Fibroblast of skin of left quadriceps (primary cell): ENCODE measurements at regions not wholly inside any gene's neighbourhood (a gene's known extent, or its start where the extent isn't known, plus 50 kb on each side); places are given as distances from the start of the nearest gene placed in this dataset.
A peak's percentile ranks its signal among the peaks of the same experiment; 100 is the strongest.

ENCODE experiments used
- DNase-seq, 2 experiments: peaks; one replicate each; pipeline ENCODE4 v3.0.0-alpha.2; 2013; ENCODE audit warnings: low read depth in 2 of 2

DNA sequence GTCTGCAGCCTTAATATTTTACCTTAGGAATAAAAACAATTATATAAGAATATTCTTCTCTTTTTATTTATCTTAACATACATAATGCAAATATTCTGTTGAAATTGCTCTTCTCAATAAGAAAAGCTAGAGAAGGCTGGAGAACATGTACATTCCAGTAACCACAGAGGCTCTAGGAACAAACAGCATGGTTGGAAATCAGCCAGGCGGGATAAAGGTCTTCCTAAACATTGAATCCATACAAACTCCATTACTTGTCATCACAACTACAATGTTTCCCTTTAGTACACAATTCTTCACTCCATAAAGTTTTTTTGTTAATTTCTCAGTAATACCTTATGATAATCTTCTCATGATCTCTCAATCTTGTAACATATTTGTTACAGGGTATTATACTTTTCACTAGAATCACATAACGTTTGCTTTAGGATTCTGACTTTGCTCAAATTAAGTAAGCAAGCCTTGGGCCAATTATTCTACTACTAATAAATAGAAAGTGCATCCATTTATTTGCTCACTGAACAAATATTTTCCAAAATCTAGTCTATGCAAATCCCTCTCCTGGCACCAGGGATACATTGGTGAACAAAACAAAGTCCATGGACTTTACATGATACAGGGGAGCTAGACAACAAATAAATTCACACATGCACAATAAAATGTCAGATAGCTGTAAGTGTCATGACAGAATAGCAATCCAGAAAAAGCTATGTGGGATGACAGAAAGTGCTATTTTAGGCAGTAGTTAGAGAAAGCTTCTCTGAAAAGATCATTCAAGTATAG lies 237.5 kb upstream of the TMTC1 start:
- peak in 1 of 2 experiments; percentile 43 for DNase-seq

GRCh38 chr12:30019366-30020140 lies 235.8 kb upstream of the TMTC1 start:
- peak in 1 of 2 experiments; percentile 13 for DNase-seq

DNA sequence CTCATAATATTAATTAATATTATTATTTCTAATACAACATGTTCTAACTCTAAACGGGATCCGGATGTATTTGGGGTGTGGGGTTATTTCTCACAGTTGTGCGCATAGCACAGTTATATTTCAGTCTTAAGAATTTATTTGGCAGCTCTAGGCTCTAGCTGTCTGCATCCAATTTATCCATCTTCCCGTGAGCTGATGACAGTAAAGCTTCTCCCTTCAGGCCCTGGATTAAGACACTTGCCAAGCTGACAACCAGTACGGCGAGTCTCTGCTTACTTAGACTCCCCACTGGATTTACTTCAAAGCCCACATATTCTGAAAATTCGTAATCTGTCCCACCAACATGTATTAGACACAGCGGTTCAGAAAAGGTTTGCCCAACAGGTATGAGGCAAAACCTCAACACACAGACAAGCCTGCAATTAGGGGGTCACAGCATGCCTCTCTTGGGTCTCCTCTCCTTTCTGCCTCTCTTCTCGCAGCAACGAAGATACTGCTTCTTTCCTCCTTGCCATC lies 232.9 kb upstream of the TMTC1 start:
- DNase-seq = no peak

DNA sequence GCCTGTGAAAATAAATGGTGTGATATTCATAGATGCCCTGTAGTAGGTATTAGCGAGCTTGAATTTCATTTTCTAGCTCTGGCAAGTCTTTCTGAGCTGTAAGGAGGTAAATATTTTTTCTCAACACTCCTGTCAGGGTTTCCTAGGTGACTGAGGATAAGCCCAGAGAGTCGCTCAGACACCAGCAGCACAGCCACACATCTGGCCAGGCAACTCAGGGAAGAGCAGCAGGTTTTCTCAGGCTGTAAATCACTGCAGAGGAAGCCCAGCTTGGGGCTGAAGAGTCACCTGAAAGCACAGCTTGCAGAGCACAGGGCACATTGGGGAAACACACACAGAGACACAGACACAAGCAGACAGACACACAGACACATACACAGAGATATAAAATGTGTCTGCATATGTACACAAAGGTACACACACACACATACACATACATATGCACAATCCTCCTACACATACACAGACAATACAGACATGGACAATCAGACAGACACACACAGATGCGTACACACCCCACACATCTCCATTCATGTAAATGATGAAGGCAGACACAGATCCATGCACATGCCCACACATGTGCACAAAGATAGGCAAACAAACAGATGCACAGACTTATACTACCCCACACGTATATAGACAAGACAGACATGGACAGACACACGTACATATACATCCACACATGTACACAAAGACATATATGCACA lies 232.0 kb upstream of the TMTC1 start:
- DNase-seq = no peak

DNA sequence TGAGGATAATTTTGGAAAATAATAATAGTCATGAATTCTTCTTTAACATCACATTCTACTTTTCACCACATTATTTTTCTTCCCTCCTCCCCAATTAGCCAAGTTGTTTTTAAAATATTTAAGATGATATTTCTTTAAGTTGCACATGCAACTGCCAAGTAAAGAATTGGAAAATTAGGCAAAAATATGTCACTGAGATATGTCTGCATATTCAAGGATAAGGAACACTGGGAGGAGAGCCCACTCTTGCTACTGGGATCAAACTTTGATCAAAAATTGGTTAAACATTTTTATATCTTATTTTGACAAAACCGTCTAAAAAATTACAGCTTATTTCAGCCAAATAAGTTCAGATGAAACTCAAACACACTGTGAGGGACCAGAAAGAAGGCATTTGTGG lies 231.2 kb upstream of the TMTC1 start:
- DNase-seq = no peak

DNA sequence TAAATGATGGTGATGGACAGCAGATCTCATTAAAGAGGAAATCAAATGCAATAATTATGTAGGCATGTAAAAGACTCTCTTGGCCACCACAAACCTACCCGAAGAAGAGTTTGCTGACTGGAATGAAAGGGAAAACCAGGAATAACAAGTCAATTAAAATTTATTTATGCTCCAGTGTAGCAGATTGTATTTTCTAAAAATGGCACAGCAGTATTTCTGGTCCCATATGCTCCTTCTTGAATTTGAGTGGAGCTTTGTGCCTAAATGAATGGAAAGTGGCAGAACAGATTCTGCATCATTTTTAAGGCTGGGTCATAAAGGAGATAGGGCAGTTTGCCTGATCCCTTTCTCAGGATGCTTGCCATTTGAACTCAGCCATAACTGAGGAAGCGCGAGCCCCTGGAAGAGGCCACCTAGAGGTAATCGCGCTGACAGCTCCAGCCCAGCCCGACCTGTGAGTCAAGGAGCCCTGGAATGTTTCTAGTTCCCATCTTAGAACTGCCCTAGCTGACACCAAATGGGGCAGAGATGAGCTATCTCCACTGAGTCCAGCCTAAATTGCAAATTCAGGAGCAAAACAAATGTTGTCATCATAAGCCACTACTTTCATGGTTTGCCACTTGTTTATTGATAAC lies 229.2 kb upstream of the TMTC1 start:
- DNase-seq = no peak

DNA sequence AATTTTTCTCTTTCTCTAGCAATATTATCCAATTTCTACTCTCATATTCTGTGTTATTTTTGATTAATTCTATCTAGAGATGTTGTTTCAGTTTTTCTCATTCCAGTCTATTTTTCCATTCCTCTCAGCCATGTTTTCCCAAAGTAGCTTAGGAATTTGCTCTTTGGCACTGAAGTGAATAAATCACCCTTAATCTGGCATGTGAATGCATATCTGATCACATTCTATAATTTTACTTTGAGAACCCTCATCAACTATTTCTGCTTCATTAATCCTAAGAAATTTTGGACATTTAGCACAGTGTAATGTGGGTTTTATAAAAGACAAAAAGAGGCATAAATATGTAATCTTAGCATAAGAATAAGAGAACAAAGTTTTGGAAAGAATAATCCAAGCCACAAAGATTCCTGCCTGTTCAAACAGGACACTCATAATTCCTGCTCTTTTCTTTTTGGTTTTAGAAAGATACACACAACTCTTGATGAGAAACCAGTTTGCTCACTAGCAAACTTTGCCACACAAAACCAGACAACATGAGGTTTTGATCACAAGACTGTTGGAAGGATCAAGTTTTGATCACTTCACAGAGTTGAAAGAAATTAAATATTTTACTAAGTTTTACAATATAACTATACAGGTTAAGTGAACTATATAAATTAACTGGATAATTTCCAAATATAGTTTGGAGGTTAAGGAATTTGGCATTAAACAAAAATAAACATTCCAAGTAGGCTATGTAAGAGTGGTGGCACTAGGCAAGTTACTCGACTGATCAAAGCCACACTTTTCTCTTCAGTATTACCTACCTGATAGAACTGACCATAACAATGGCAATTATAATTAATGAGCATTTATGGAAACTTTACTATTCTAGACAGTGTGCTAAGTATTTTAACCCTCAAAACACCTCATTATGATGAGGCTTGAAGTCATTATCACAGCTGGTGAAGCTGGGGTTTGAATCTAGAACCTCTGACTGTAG lies 226.6 kb upstream of the TMTC1 start:
- no peak for DNase-seq

DNA sequence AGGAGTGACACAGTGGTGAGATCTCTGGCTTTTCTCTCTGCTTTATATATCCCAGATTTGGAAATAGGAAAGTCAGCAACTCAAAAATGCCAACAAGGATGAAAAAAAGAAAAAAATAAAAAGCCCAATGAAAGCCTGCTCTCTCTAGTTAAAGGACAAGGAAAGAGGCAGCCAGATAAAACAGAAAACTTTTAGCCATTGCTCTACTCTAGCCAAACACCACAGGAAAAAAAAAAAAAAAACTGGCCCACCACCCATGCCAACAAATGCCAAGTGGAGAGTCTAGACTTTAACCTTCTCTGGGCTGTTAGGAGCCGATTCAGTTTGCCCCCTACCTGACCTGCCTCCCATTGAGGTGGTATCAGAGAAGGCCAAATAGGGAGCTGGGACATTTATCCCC lies 222.3 kb upstream of the TMTC1 start:
- DNase-seq = no peak

GRCh38 chr12:30003321-30003720 lies 219.6 kb upstream of the TMTC1 start:
- no peak for DNase-seq

- no peak for DNase-seq
These were observed 218.9 kb upstream of the TMTC1 start for GRCh38 chr12:30002677-30003076.

DNA sequence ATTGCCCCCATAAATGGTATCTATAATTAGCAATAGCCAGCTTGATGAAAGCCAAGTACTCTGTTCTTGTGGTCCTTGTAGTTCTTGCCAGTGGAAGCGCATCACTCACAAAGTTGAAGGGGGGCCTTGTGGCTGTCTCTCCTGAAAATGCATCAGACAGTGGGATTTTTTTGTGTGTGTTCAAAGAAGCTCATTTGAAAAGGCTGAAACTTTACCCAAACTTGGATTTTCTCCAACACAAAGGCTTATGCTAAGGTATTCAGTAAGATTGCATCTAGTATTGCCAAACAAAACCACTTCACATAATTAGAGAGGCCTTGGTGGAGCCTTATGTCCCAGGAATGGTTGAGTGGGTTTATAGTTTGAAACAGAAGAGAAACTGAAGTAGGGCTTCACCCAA lies 216.7 kb upstream of the TMTC1 start:
- DNase-seq = no peak

DNA sequence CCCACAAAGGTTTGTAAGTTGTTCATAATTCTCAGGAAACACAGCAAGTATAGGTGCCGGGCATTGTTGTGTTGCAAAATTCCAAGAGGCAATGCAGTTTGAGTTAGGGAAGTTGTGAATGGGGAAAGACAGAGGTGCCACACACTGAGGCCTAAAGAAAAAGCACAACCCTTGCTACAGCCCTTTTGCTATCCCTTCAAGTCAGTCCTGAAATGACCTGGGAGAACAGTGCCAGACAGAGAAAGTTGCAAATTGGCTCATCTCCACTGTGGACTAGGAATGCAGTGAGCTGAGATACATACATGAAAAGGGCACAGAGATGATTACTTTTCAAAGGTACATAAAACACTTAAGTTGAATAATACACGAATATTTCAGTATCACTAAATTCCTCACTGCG lies 213.3 kb upstream of the TMTC1 start:
- no peak for DNase-seq

GRCh38 chr12:29992366-29992765 lies 208.6 kb upstream of the TMTC1 start:
- DNase-seq = no peak

- DNase-seq = no peak
These were observed 208.2 kb upstream of the TMTC1 start for GRCh38 chr12:29991924-29992323.

DNA sequence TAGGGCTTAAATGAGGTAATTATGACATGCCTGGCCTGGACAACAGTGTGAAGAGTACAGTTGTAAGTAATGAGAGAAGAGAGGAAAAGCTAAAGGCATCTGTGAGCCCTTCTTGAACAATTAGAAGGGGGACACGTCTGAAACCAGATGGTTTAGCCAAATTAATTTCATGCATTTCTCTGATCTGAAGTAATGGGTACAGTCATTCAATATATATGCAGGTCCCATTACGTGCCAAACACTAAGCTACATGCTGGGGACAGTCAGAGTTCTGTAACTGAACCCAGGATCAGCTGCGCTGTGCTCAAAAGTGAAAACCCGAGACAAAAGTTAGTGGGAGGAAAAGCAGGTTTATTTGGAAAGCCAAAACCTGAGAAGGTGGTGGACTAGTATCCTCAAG lies 207.2 kb upstream of the TMTC1 start:
- no peak for DNase-seq

GRCh38 chr12:29983851-29984250 lies 200.1 kb upstream of the TMTC1 start:
- DNase-seq = no peak

- DNase-seq = no peak
These were observed 196.6 kb upstream of the TMTC1 start for GRCh38 chr12:29980304-29980703.

DNA sequence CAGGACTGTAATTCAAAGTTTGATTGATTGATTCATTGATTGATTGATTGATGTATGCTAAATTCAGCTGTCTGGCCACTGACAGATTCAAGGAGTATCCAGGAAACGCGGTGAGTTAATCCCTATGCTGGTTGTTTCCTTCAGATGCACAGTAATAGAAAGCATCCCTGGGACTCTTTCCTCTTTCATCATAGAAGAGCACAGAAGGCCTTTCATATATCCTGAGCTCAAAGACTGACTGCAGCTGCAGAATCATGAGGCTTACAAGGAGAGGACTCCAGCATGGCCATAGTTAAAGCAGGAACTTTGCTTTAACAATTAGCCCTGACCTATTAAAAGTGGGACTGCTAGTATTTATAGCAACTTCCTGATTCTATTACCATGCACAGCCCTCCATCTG lies 187.7 kb upstream of the TMTC1 start:
- no peak for DNase-seq

GRCh38 chr12:29970501-29970900 lies 186.8 kb upstream of the TMTC1 start:
- DNase-seq = no peak

- no peak for DNase-seq
These were observed 178.7 kb upstream of the TMTC1 start for GRCh38 chr12:29962276-29963035.
